WTC11 (cell line): ENCODE measurements at regions not wholly inside any gene's neighbourhood (a gene's known extent, or its start where the extent isn't known, plus 50 kb on each side); places are given as distances from the start of the nearest gene placed in this dataset.

Experiments
- ATAC-seq: fragments of 200-7000 bp; cut with Tn5 transposase; 2 replicates; pipeline ENCODE4 v1.10.0; 2021; ENCODE audit warnings: mild to moderate bottlenecking, moderate library complexity
- CTCF ChIA-PET: fragments of 300-600 bp; sonication (Branson Sonifier 250); formaldehyde crosslinking; loops from one replicate; lab custom pipeline; 2021; ENCODE audit warnings: antibody characterized with exemption; lab: Charles Lee
- POLR2A ChIA-PET: fragments of 350-600 bp; sonication (Branson Sonifier 250); formaldehyde crosslinking; loops from one replicate; lab custom pipeline; 2021; ENCODE audit warnings: antibody characterized with exemption; lab: Charles Lee
- DNase-seq: peaks from one replicate; pipeline ENCODE4 v3.0.0; 2021; ENCODE audit warnings: low spot score
- H3K27ac Mint-ChIP-seq: 2 replicates; pipeline ENCODE4 v1.8.0; 2021; ENCODE audit warnings: mixed read lengths
- H3K27me3 Mint-ChIP-seq: 2 replicates; pipeline ENCODE4 v1.8.0; 2021; ENCODE audit warnings: low read depth, mild to moderate bottlenecking, moderate library complexity, mixed read lengths
- H3K36me3 Mint-ChIP-seq: 2 replicates; pipeline ENCODE4 v1.8.0; 2021; ENCODE audit warnings: mixed read lengths
- H3K4me1 Mint-ChIP-seq: 2 replicates; pipeline ENCODE4 v1.8.0; 2022; ENCODE audit warnings: mixed read lengths
- H3K4me3 Mint-ChIP-seq: 2 replicates; pipeline ENCODE4 v1.8.0; 2021; ENCODE audit warnings: mild to moderate bottlenecking, moderate library complexity, mixed read lengths
- H3K9me3 Mint-ChIP-seq: 2 replicates; pipeline ENCODE4 v1.8.0; 2021; ENCODE audit warnings: mixed read lengths
- ATF2 ChIP-seq: sonication (generic); formaldehyde crosslinking; IDR thresholded peaks from 2 replicates; pipeline ENCODE4 v1.8.1; 2022; ENCODE audit warnings: low read depth, missing genetic modification reagents, borderline replicate concordance
- CBFB ChIP-seq: sonication (generic); formaldehyde crosslinking; IDR thresholded peaks from 2 replicates; pipeline ENCODE4 v1.8.1; 2022; ENCODE audit warnings: mild to moderate bottlenecking, low read depth, missing genetic modification reagents
- CREM ChIP-seq: sonication (generic); formaldehyde crosslinking; IDR thresholded peaks from 2 replicates; pipeline ENCODE4 v1.8.1; 2022; ENCODE audit warnings: mild to moderate bottlenecking, missing genetic modification reagents, moderate library complexity
- ELF4 ChIP-seq: sonication (generic); formaldehyde crosslinking; IDR thresholded peaks from 2 replicates; pipeline ENCODE4 v1.8.1; 2022; ENCODE audit warnings: low read depth, mild to moderate bottlenecking, moderate library complexity, missing genetic modification reagents
- FOXP1 ChIP-seq: sonication (generic); formaldehyde crosslinking; IDR thresholded peaks from 2 replicates; pipeline ENCODE4 v1.8.0; 2022; ENCODE audit warnings: missing genetic modification reagents, mild to moderate bottlenecking, moderate library complexity, borderline replicate concordance
- GTF2I ChIP-seq: fragments of 250-450 bp; sonication (Bioruptor Pico); conservative IDR thresholded peaks from 2 replicates; pipeline ENCODE4 v1.4.0; 2021; ENCODE audit warnings: mild to moderate bottlenecking
- MAX ChIP-seq: sonication (generic); formaldehyde crosslinking; IDR thresholded peaks from 2 replicates; pipeline ENCODE4 v1.8.0; 2022; ENCODE audit warnings: mild to moderate bottlenecking, missing genetic modification reagents
- MXD4 ChIP-seq: fragments of 250-450 bp; sonication (Bioruptor Pico); IDR thresholded peaks from 2 replicates; pipeline ENCODE4 v1.8.0; 2021; ENCODE audit warnings: mild to moderate bottlenecking, moderate library complexity, borderline replicate concordance
- NFATC4 ChIP-seq: fragments of 250-450 bp; sonication (Bioruptor Pico); IDR thresholded peaks from 2 replicates; pipeline ENCODE4 v1.9.0; 2021; ENCODE audit warnings: mild to moderate bottlenecking
- NFE2L1 ChIP-seq: sonication (generic); formaldehyde crosslinking; IDR thresholded peaks from 2 replicates; pipeline ENCODE4 v1.8.1; 2023; ENCODE audit warnings: missing genetic modification reagents
- NR1H2 ChIP-seq: sonication (generic); formaldehyde crosslinking; IDR thresholded peaks from 2 replicates; pipeline ENCODE4 v1.9.0; 2021; ENCODE audit warnings: mild to moderate bottlenecking, moderate library complexity, missing genetic modification reagents
- RORB ChIP-seq: fragments of 250-450 bp; sonication (Bioruptor Pico); IDR thresholded peaks from 2 replicates; pipeline ENCODE4 v1.9.0; 2021; ENCODE audit warnings: mild to moderate bottlenecking
- TCF7 ChIP-seq: sonication (generic); formaldehyde crosslinking; IDR thresholded peaks from 2 replicates; pipeline ENCODE4 v1.8.0; 2022; ENCODE audit warnings: mild to moderate bottlenecking, low read depth, missing genetic modification reagents, moderate library complexity
- USF2 ChIP-seq: sonication (generic); formaldehyde crosslinking; IDR thresholded peaks from 2 replicates; pipeline ENCODE4 v1.8.1; 2023; ENCODE audit warnings: mild to moderate bottlenecking, missing genetic modification reagents, moderate library complexity
- ZBTB21 ChIP-seq: sonication (generic); formaldehyde crosslinking; IDR thresholded peaks from 2 replicates; pipeline ENCODE4 v1.8.1; 2023; ENCODE audit warnings: mild to moderate bottlenecking, missing genetic modification reagents, borderline replicate concordance
- ZNF317 ChIP-seq: sonication (generic); formaldehyde crosslinking; IDR thresholded peaks from 2 replicates; pipeline ENCODE4 v1.8.1; 2023; ENCODE audit warnings: low read depth, mild to moderate bottlenecking, moderate library complexity, missing genetic modification reagents, borderline replicate concordance
- ZNF423 ChIP-seq: fragments of 250-450 bp; sonication (Bioruptor Pico); IDR thresholded peaks from 2 replicates; pipeline ENCODE4 v2.1.2; 2022; ENCODE audit warnings: mild to moderate bottlenecking, moderate library complexity
- ZNF425 ChIP-seq: fragments of 250-450 bp; sonication (Bioruptor Pico); conservative IDR thresholded peaks from 2 replicates; pipeline ENCODE4 v1.9.0; 2021; ENCODE audit warnings: mild to moderate bottlenecking
- ZNF512 ChIP-seq: sonication (generic); formaldehyde crosslinking; IDR thresholded peaks from 2 replicates; pipeline ENCODE4 v1.8.1; 2022; ENCODE audit warnings: missing genetic modification reagents, borderline replicate concordance
- TF ChIP-seq, protein P1 (sequence below): sonication (generic); formaldehyde crosslinking; IDR thresholded peaks from 2 replicates; pipeline ENCODE4 v1.8.1; 2023; ENCODE audit warnings: mild to moderate bottlenecking, missing genetic modification reagents
- TF ChIP-seq, protein P2 (sequence below): sonication (generic); formaldehyde crosslinking; IDR thresholded peaks from 2 replicates; pipeline ENCODE4 v1.8.1; 2023; ENCODE audit warnings: mild to moderate bottlenecking, missing genetic modification reagents, moderate library complexity
- TF ChIP-seq, protein P3 (sequence below): sonication (generic); formaldehyde crosslinking; IDR thresholded peaks from 2 replicates; pipeline ENCODE4 v1.8.0; 2023; ENCODE audit warnings: missing genetic modification reagents

DNA sequence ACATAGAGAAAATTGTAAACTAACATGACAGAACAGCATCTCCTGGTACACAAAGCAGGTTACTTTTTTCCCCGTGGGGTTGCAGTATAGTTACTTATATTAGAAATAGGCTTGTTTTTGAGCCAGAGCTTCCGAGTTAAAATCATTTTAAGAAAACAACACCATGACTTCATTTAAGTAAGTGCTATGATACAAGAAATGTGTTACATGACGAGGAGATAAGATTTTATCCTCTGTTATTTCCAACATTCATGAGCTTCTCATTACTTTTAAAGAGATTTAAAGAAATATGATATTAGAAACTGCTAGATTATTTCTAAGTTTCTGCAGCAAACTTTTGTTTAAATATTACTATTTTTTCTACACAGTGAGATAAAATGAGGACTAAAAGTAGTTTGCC, 968.7 kb downstream of the GATA3 start:
- TF ChIP-seq MXD4 (CRISPR knock-in tag) = no peak
- no peak for TF ChIP-seq FOXP1 (CRISPR knock-in tag)
- TF ChIP-seq ELF4 (CRISPR knock-in tag) = no peak
- no peak for TF ChIP-seq CREM (CRISPR knock-in tag)
- no peak for TF ChIP-seq ATF2
- TF ChIP-seq ZBTB21 = no peak
- no peak for TF ChIP-seq NFE2L1 (CRISPR knock-in tag)
- TF ChIP-seq, protein P1, sequence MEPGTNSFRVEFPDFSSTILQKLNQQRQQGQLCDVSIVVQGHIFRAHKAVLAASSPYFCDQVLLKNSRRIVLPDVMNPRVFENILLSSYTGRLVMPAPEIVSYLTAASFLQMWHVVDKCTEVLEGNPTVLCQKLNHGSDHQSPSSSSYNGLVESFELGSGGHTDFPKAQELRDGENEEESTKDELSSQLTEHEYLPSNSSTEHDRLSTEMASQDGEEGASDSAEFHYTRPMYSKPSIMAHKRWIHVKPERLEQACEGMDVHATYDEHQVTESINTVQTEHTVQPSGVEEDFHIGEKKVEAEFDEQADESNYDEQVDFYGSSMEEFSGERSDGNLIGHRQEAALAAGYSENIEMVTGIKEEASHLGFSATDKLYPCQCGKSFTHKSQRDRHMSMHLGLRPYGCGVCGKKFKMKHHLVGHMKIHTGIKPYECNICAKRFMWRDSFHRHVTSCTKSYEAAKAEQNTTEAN = no peak
- TF ChIP-seq, protein P2, sequence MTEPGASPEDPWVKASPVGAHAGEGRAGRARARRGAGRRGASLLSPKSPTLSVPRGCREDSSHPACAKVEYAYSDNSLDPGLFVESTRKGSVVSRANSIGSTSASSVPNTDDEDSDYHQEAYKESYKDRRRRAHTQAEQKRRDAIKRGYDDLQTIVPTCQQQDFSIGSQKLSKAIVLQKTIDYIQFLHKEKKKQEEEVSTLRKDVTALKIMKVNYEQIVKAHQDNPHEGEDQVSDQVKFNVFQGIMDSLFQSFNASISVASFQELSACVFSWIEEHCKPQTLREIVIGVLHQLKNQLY (CRISPR knock-in tag) = no peak
- no peak for TF ChIP-seq ZNF317 (CRISPR knock-in tag)
- TF ChIP-seq RORB (CRISPR knock-in tag) = no peak
- TF ChIP-seq, protein P3, sequence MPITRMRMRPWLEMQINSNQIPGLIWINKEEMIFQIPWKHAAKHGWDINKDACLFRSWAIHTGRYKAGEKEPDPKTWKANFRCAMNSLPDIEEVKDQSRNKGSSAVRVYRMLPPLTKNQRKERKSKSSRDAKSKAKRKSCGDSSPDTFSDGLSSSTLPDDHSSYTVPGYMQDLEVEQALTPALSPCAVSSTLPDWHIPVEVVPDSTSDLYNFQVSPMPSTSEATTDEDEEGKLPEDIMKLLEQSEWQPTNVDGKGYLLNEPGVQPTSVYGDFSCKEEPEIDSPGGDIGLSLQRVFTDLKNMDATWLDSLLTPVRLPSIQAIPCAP (CRISPR knock-in tag) = no peak
- no peak for TF ChIP-seq MAX
- no peak for TF ChIP-seq ZNF512 (CRISPR knock-in tag)
- TF ChIP-seq TCF7 = no peak
- no peak for TF ChIP-seq USF2 (CRISPR knock-in tag)
- no peak for TF ChIP-seq ZNF423 (CRISPR knock-in tag)
- no peak for TF ChIP-seq CBFB (CRISPR knock-in tag)
- TF ChIP-seq GTF2I = no peak
- no peak for TF ChIP-seq NR1H2 (CRISPR knock-in tag)
- Mint-ChIP-seq H3K4me3 (no peak overlapping the region), H3K4me1 (peaks cover 12% of the 10 kb centered on the region), H3K27ac (no peak overlapping the region), H3K36me3 (no peaks in the 10 kb centered on the region), H3K9me3 (no peaks in the 10 kb centered on the region), H3K27me3 (no peaks in the 10 kb centered on the region)
- ChIA-PET POLR2A (no interaction called here), CTCF (no interaction called here)
- DNase-seq (no peak), ATAC-seq (no peak)

GRCh38 chr10:9024210-9024609, 969.7 kb downstream of the GATA3 start:
- no peaks in the 10 kb centered on the region for H3K9me3 Mint-ChIP-seq
- ChIA-PET CTCF (no interaction called here), POLR2A (no interaction called here)
- ATAC-seq (no peak), DNase-seq (no peak)
- no peak overlapping the region for H3K27ac Mint-ChIP-seq
- H3K4me1 Mint-ChIP-seq = peaks cover 10% of the 10 kb centered on the region
- TF ChIP-seq ZNF425 (CRISPR knock-in tag) (no peak), NFATC4 (CRISPR knock-in tag) (no peak), NFE2L1 (CRISPR knock-in tag) (no peak)
- TF ChIP-seq, protein P1 = no peak
- no peak overlapping the region for H3K4me3 Mint-ChIP-seq
- no peaks in the 10 kb centered on the region for H3K36me3 Mint-ChIP-seq
- no peaks in the 10 kb centered on the region for H3K27me3 Mint-ChIP-seq
